ENCODE measurements at regions not wholly inside any gene's neighbourhood (a gene's known extent, or its start where the extent isn't known, plus 50 kb on each side); places are given as distances from the start of the nearest gene placed in this dataset.

GRCh38 chr4:36921476-36922216, 322.9 kb upstream of the NWD2 start:
- Histone ChIP-seq H3K27ac (ENCODE audit: low read length in 2 of 2) (no peak overlapping the region), H3K4me3 (ENCODE audit: control extremely low read depth in 1 of 5, extremely low read depth in 1 of 5, insufficient read depth in 1 of 5, low read depth in 2 of 5, low read length in 4 of 5) (no peak overlapping the region), H3K27me3 (replicated peaks in 1 of 4; ENCODE audit: control extremely low read depth in 1 of 4, control insufficient read depth in 3 of 4, insufficient read depth in 4 of 4, low read length in 3 of 4) (no peaks in the 10 kb centered on the region), H3K79me2 (ENCODE audit: control insufficient read depth, insufficient read depth, low read length) (no peaks in the 10 kb centered on the region), H4K20me1 (ENCODE audit: control insufficient read depth, insufficient read depth, low read length, poor library complexity, severe bottlenecking) (no peaks in the 10 kb centered on the region), H3K9me3 (ENCODE audit: control extremely low read depth in 1 of 3, control insufficient read depth in 2 of 3, insufficient read depth in 1 of 3, low read length in 2 of 3) (no peaks in the 10 kb centered on the region), H3K9ac (ENCODE audit: low read length) (no peak overlapping the region), H3K4me1 (ENCODE audit: control insufficient read depth in 2 of 2, insufficient read depth in 2 of 2, low read length in 2 of 2) (no peaks in the 10 kb centered on the region), H3K4me2 (replicated peaks; ENCODE audit: low read depth, low read length, poor library complexity, severe bottlenecking) (no peak overlapping the region), H3K36me3 (replicated peaks in 1 of 2; ENCODE audit: control extremely low read depth in 1 of 2, control insufficient read depth in 1 of 2, extremely low read depth in 1 of 2, insufficient read depth in 2 of 2, low read length in 1 of 2) (no peaks in the 10 kb centered on the region), H2AFZ (ENCODE audit: insufficient read depth, low read depth, low read length, poor library complexity, severe bottlenecking) (no peak overlapping the region)
- Mint-ChIP-seq H3K9me3 (ENCODE audit: insufficient read depth) (no peaks in the 10 kb centered on the region), H3K4me1 (peaks cover 4% of the 10 kb centered on the region), H3K4me3 (no peak overlapping the region), H3K27ac (no peak overlapping the region), H3K27me3 (no peaks in the 10 kb centered on the region)
- POLR2A ChIA-PET = no interaction called here
- ATAC-seq (ENCODE audit: low read depth) (no peak), DNase-seq (no peak)
- intact Hi-C loops (cut with micrococcal nuclease) = no loop called here
- no peak for TF ChIP-seq CTCF (IDR thresholded peaks at IDR 0.05)
- TF ChIP-seq EZH2 (IDR thresholded peaks at IDR 0.05; ENCODE audit: borderline replicate concordance, insufficient read depth, low read depth, low read length, poor library complexity, severe bottlenecking) = no peak
- CTCF ChIA-PET = no interaction called here

- DNase-seq = no peak
- H3K4me1 Mint-ChIP-seq = no peaks in the 10 kb centered on the region
Observed at GRCh38 chr4:36930562-36931111, 313.9 kb upstream of the NWD2 start.

More at GRCh38 chr4:36930562-36931111, 313.9 kb upstream of the NWD2 start:
- no peak overlapping the region for H3K27ac ChIP-seq (ENCODE audit: low read length in 2 of 2)
- H3K4me1 ChIP-seq (ENCODE audit: control insufficient read depth in 2 of 2, insufficient read depth in 2 of 2, low read length in 2 of 2) = no peaks in the 10 kb centered on the region
- H3K36me3 ChIP-seq (replicated peaks in 1 of 2; ENCODE audit: control extremely low read depth in 1 of 2, control insufficient read depth in 1 of 2, extremely low read depth in 1 of 2, insufficient read depth in 2 of 2, low read length in 1 of 2) = no peaks in the 10 kb centered on the region
- no peaks in the 10 kb centered on the region for H4K20me1 ChIP-seq (ENCODE audit: control insufficient read depth, insufficient read depth, low read length, poor library complexity, severe bottlenecking)
- Mint-ChIP-seq H3K4me3 (no peak overlapping the region), H3K27me3 (no peaks in the 10 kb centered on the region), H3K9me3 (ENCODE audit: insufficient read depth) (peaks cover 2% of the 10 kb centered on the region), H3K27ac (no peak overlapping the region)
- ATAC-seq (ENCODE audit: low read depth) = no peak
- ChIA-PET CTCF (no interaction called here), POLR2A (no interaction called here)
- H3K79me2 ChIP-seq (ENCODE audit: control insufficient read depth, insufficient read depth, low read length) = no peaks in the 10 kb centered on the region
- intact Hi-C loops (cut with micrococcal nuclease) = no loop called here
- no CpG with 5 or more reads among the region's 1 CpG for WGBS (ENCODE audit: insufficient coverage)
- no peaks in the 10 kb centered on the region for H3K27me3 ChIP-seq (replicated peaks in 1 of 4; ENCODE audit: control extremely low read depth in 1 of 4, control insufficient read depth in 3 of 4, insufficient read depth in 4 of 4, low read length in 3 of 4)
- no peak overlapping the region for H3K4me2 ChIP-seq (replicated peaks; ENCODE audit: low read depth, low read length, poor library complexity, severe bottlenecking)
- TF ChIP-seq CTCF (IDR thresholded peaks at IDR 0.05) (no peak), EZH2 (IDR thresholded peaks at IDR 0.05; ENCODE audit: borderline replicate concordance, insufficient read depth, low read depth, low read length, poor library complexity, severe bottlenecking) (no peak)
- peaks cover 0 to 4% (median 0%) of the 10 kb centered on the region in 3 donors for H3K9me3 ChIP-seq (ENCODE audit: control extremely low read depth in 1 of 3, control insufficient read depth in 2 of 3, insufficient read depth in 1 of 3, low read length in 2 of 3)
- H3K4me3 ChIP-seq (ENCODE audit: control extremely low read depth in 1 of 5, extremely low read depth in 1 of 5, insufficient read depth in 1 of 5, low read depth in 2 of 5, low read length in 4 of 5) = no peak overlapping the region
- H2AFZ ChIP-seq (ENCODE audit: insufficient read depth, low read depth, low read length, poor library complexity, severe bottlenecking) = no peak overlapping the region
- H3K9ac ChIP-seq (ENCODE audit: low read length) = no peak overlapping the region

Measured in B cell (primary cell).